Right renal pelvis (tissue), 4 donors: ENCODE measurements at regions not wholly inside any gene's neighbourhood (a gene's known extent, or its start where the extent isn't known, plus 50 kb on each side); places are given as distances from the start of the nearest gene placed in this dataset.

Experiments
- DNase-seq, 4 donors: peaks; one replicate each; pipeline ENCODE4 v3.0.0-alpha.2; 2013; ENCODE audit warnings: low read depth in 4 of 4, low spot score in 3 of 4, missing footprints in 1 of 4

GRCh38 chr10:83824099-83824498, 315.2 kb upstream of the GHITM start:
- no peak for DNase-seq

- no peak for DNase-seq
Observed at GRCh38 chr10:83834096-83834495, 305.2 kb upstream of the GHITM start.

- DNase-seq = no peak
Observed at GRCh38 chr10:83835945-83836745, 303.2 kb upstream of the GHITM start.

GRCh38 chr10:83848677-83849076, 290.6 kb upstream of the GHITM start:
- DNase-seq = no peak

- DNase-seq = no peak
Observed at GRCh38 chr10:83849150-83849549, 290.2 kb upstream of the GHITM start.

- DNase-seq = no peak
Observed at GRCh38 chr10:83852146-83852545, 287.2 kb upstream of the GHITM start.

- DNase-seq = no peak
Observed at GRCh38 chr10:83862723-83863122, 276.6 kb upstream of the GHITM start.

- DNase-seq = no peak
Observed at GRCh38 chr10:83863283-83863966, 275.9 kb upstream of the GHITM start.

- no peak for DNase-seq
Observed at GRCh38 chr10:83869898-83870297, 269.4 kb upstream of the GHITM start.

- DNase-seq = peak; percentile 61 to 73 (median 66)
Observed at GRCh38 chr10:83871187-83872081, 267.9 kb upstream of the GHITM start.

GRCh38 chr10:83880252-83880791, 259.0 kb upstream of the GHITM start:
- no peak for DNase-seq

GRCh38 chr10:83881661-83882060, 257.6 kb upstream of the GHITM start:
- DNase-seq = no peak

- DNase-seq = no peak
Observed at GRCh38 chr10:83886871-83887270, 252.4 kb upstream of the GHITM start.

- DNase-seq = no peak
Observed at GRCh38 chr10:83892737-83893136, 246.6 kb upstream of the GHITM start.

- DNase-seq = no peak
Observed at GRCh38 chr10:83896219-83896618, 243.1 kb upstream of the GHITM start.

- no peak for DNase-seq
Observed at GRCh38 chr10:83897626-83898025, 241.7 kb upstream of the GHITM start.

GRCh38 chr10:83908506-83908905, 230.8 kb upstream of the GHITM start:
- no peak for DNase-seq

- no peak for DNase-seq
Observed at GRCh38 chr10:83909001-83909400, 230.3 kb upstream of the GHITM start.

- no peak for DNase-seq
Observed at GRCh38 chr10:83915801-83916200, 223.5 kb upstream of the GHITM start.

GRCh38 chr10:83917537-83918506, 221.5 kb upstream of the GHITM start:
- DNase-seq = peak in 2 of 4 donors; percentile 25 to 33
